HFF-Myc (cell line): ENCODE measurements at regions not wholly inside any gene's neighbourhood (a gene's known extent, or its start where the extent isn't known, plus 50 kb on each side); places are given as distances from the start of the nearest gene placed in this dataset.

Experiments used
- DNase-seq: peaks from one replicate; pipeline ENCODE4 v3.0.0-alpha.2; 2011; ENCODE audit warnings: low read depth; ENCODE audit errors: extremely low read depth
- H3K4me3 ChIP-seq: replicated peaks from 2 replicates; pipeline ENCODE4 v1.5.1; 2011; ENCODE audit warnings: low read depth, mild to moderate bottlenecking, control low read depth, low read length
- CTCF ChIP-seq: IDR thresholded peaks from 2 replicates; pipeline ENCODE4 v1.5.1; 2012; ENCODE audit warnings: mild to moderate bottlenecking, low read depth, low read length, control low read depth; ENCODE audit errors: missing control alignments

DNA sequence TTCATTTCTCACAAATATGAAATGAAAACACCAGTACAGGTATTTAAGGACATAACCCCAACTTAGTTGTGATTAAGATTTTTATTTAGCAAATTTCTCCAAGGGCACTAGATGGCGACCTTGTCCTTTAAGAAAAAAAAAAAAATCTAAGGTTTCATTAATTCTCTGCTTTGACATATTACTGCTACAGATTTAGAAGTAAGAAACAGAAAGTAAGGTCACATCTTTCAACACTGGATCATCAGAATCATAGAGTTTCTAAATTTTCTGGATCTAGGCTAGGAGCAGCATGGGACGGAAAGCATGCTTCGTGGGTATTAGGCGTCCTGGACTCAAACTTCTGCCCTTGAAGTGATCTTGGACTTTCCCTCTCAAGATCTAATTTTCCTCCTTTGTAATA is 85.5 kb upstream of the PRKG1 start:
- DNase-seq, result no peak
- no peak overlapping the region for H3K4me3 ChIP-seq
- peak; percentile 23 for TF ChIP-seq CTCF

DNA sequence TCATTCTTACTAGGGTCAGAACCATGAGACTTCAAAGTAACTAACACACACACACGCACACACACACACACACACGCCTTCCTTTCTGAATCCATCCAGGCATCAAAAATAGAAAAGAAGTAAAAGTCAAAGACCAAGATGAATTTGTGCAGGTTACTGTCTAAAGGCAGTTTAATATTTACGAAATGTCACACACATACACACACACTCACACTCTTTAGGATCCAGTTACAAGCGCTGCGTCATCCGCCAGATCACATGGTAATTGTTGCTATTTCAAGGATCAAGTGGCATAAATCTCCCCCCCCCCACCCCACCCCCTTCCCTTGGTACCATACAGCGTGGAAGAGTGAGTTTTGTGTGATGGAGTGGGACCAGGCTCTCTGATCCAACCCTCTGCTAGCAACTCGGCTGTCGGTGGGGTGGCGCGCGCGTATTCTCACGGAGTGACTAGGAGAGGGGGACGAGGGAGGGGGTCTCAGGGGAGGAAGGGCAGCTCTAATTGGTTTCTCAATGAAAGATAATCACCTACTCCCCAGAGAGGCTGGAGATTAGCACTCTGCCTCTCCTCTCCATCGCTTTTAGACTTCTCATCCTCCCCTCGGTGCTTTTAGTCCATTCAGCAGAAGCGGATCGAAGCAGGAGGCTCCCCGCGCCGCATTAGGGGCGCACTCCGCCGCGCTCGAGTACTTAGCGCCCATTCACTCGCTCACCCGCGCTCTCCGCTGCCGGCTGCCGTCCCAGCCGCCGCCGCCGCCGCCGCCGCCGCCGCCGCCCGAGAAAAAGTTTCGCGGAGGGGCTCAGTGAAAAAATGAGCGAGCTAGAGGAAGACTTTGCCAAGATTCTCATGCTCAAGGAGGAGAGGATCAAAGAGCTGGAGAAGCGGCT is 83.5 kb upstream of the PRKG1 start:
- DNase-seq, result no peak
- H3K4me3 ChIP-seq, result peak overlapping the region; percentile 47
- TF ChIP-seq CTCF, result no peak

- DNase-seq, result no peak
- no peak for TF ChIP-seq CTCF
- H3K4me3 ChIP-seq, result peak overlapping the region; percentile 47
Measured at GRCh38 chr10:50991456-50992355, 82.6 kb upstream of the PRKG1 start.

DNA sequence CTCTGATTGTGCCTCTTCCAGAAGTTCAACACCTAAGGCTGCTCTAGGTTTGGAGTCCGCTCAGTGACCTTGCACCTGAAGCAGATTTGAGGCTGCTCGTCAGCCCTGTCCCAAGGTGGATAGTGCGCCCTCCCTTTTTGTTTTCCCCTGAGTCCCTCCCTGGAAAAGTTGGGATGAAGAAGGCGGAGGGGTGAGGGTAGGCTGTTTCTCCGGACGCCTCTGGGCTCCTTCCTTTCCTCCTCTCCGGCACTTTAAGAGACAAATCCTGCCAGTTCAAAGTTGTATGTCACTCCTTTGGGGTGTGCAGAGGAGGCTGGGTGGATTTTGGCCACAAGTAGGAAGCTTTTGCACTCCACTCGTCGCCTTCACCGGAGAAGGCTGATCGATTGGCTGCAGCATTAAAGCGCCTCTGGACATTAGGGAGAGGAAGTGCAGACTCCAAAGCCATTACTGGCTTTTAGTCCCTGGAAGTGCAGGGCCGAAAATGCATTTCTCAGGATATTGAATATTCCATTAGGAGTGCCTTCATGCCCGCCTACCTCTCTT is 81.9 kb upstream of the PRKG1 start:
- peak overlapping the region; percentile 47 for H3K4me3 ChIP-seq
- no peak for DNase-seq
- no peak for TF ChIP-seq CTCF

GRCh38 chr10:50992972-50993766 is 81.1 kb upstream of the PRKG1 start:
- no peak for DNase-seq
- peak overlapping the region; percentile 40 for H3K4me3 ChIP-seq
- no peak for TF ChIP-seq CTCF

GRCh38 chr10:50993771-50994251 is 80.5 kb upstream of the PRKG1 start:
- H3K4me3 ChIP-seq, result peak overlapping the region; percentile 40
- TF ChIP-seq CTCF, result no peak
- DNase-seq, result no peak
